ENCODE measurements at regions not wholly inside any gene's neighbourhood (a gene's known extent, or its start where the extent isn't known, plus 50 kb on each side); places are given as distances from the start of the nearest gene placed in this dataset.

DNA sequence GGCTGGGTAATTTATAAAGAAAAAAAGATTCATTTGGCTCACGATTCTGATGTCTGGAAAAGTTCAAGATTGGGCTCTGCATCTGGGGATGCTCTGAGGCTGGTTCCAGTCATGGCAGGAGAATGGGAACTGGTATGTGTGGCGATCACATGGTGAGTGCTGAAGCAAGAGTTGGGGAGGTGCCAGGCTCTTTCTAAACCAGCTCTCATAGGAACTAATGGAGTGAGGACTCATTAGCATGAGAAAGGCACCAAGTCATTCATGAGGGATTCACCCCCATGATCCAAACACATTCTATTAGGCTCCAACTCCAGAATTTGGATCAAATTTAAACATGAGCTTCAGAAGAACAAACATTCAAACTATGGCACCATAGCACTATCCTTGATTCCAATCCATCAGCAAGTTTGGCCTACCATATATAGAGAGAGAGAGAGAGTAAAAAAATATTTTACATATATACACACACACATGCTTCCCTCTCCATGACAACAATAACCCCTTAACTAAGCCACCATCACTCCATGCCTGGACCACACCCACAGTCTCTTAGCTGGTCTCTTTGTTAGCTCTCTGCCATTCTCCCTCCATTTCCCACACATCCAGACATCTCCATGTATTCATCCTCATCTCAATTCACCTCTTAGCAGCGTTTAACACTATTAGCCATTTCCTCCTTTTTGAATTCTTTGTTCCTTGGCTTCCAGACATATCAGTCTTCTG, 57.9 kb downstream of the NPY start:
- intact Hi-C loops (cut with DNase I): no loop called here
- DNase-seq (no peak), ATAC-seq (no peak)

DNA sequence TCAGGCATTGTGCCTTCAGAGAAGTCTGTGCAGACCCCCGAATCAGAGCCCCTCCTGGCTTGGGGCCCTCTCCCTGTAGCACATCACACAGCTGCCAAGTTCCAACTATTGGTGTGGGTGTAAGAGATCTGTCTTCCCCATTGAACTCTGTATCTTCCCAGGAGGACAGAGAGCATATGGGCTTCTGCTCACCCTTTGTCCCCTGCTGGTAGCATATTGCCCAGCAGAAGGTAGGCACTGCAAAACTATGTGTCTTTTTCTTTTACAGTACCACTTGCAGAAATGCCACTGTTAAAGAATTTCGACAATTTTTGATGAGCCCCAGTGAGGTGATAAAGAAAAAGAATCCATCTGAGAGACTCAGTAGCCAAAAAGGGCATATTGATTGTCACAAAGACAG, 59.6 kb downstream of the NPY start:
- DNase-seq (no peak), ATAC-seq (no peak)
- intact Hi-C loops (cut with DNase I): no loop called here

DNA sequence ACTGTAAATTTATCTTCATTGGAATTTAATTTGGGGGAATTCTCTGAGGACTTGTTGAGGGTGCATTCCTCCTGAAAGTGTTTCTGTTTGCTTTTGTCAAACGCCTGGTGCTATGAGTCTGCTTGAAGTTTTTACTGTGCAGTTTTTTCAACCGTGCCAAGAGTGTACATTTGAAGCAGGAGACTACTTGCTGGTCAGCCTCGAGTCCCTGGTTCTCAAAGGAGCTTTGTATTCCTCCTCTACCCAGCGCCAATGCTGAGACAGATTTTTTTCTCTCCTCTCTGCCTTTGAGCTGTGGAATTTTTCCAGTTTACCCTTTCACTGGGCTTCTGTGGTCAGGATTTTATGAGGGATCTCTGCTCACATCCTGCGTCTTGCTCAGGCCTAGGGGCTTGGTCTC, 62.1 kb downstream of the NPY start:
- ATAC-seq (no peak), DNase-seq (no peak)
- intact Hi-C loops (cut with DNase I): no loop called here

DNA sequence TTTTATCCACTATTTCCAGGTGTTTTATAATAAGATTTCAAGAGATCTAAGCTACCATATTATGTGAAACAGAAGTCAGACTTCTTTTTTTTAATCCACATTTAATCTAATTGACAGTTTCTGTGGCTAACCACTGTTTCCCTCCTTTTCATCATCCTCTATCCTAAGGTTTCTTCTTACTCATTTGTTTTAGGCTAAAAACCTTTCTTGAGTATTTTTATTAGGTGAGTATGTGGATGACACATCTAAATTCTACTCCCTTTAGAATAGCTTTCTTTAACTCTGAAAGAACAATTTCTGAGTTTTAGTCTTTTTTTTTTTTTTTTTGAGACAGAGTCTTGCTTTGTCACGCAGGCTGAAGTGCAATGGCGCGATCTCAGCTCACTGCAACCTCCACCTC, 62.7 kb downstream of the NPY start:
- ATAC-seq: no peak
- intact Hi-C loops (cut with DNase I): no loop called here

DNA sequence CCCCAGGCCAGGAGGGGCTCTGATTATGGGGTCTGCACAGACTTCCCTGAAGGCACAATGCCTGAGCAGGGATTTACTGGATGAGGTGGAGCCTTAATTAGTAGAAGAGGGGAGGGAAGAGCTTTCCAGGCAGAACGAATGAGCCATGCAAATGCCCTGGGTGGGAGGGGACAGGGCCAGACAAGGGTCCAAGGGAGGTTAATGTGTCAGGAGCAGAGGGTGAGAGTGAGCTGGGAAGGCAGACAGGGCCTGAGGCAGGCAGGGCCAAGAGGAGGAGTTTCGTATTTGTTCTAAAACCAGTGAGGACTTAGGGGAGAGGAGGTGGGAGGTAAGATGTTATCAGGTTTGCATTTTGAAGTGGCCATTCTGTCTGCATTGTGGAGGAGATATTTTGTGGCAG, 65.3 kb downstream of the NPY start:
- intact Hi-C loops (cut with DNase I): no loop called here
- ATAC-seq (no peak), DNase-seq (no peak)

More for the DNA sequence above, 62.7 kb downstream of the NPY start:
- DNase-seq: no peak

DNA sequence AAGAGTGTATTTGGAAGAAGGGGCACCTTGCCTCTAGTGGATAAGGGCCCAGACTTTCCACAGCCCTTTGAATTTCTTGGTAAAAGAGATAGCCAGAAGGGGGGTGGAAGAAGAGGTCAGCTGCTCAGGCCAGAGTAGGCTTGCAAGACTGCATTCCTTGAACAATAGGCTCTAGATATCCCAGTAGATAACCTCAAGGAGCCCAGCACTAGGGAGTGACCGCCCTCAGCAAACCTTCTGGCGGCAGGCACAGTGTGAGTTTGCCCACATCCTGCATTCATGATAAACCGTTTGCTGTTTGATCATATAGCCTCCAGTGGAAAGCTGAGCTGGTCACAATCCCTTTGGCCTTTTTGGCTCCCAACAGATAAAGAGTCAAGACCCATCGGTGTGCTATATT, 70.5 kb downstream of the NPY start:
- no peak for DNase-seq
- ATAC-seq: no peak
- intact Hi-C loops (cut with DNase I): no loop called here

DNA sequence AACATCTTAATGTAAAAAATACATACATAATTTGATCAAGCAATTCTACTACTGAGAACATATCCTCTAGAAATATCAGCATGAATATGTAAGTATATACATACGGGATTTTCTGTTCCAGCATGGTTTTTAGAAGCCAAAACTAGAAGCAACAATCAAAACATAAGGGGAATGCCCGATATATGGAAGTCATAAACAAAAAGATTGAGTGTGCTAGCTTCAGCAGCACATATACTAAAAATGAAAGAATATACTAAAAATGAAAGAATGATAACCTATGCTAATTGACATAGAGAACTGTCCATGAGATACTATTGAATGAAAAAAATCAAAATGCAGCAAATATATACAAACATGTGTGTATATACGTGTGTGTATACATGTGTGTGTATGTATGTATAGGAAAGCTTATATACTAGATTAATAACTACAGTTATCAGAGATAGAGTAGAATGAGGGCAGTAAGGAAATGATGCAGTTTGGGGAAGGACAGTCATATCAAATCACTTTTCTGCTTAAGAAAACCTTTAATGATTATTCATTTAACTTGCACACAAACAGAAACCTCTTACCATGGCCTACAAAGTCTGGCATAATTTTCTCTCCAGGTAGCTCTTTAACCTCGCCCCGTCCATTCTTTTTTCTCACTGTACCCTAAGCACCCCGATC, 72.9 kb downstream of the NPY start:
- intact Hi-C loops (cut with DNase I): no loop called here
- no peak for ATAC-seq
- no peak for DNase-seq

DNA sequence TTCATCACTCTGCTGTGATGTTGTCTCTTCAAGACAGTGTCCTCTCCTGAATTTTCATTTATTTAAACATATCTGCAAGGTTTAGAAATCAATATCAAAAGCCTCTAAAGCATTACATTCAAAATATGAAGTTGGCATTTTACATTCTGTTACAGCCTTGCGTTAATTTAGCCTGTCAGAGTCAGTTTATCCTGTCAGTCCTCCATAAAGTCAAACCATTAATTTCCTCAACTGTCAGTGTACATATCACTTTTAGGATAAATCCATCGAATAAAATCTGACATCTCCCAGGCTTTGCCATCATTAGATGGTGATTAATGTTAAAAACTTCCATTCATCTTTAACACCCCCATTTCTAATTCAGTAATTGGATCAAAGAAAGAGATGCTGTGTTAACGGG, 77.0 kb downstream of the NPY start:
- ATAC-seq: no peak
- intact Hi-C loops (cut with DNase I): no loop called here
- DNase-seq: no peak

DNA sequence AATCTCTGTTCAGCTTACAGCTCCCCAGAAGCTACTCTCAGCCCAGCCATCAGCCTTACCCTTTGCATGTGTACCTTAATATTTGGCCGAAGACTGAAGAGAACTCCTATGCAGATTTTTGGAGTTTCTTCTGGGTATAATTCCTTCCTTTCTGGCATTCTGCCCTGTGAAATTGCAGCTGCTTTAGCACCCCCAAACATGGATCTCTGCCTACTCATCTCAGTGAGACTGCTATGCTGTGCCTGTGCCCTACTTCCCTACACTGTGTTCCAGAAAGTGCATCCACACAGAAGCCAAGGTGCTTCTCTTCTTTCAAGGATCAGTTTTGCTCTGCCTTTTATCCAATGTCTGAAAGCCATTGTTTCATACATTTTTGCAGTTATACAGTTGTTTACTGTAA, 81.6 kb downstream of the NPY start:
- intact Hi-C loops (cut with DNase I): no loop called here
- ATAC-seq (no peak), DNase-seq (no peak)

DNA sequence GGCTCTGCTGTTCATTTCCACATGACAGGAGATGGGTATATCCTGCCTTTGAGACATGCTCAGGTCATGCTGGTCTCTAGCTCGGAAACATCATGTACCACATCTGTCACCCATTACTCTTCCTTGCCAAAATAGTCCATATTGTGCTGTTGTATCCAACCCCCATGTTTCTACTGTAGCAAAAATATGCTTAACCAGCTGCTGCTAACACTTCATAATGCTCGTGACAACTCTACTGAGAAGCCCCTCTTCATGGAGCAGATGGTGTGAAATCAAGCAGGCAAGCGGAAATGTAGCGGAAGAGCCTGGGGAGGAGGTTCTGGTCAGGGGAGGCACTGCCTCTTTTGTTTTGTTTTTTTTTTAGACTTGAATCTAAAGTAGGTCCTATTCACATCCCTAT, 82.9 kb downstream of the NPY start:
- intact Hi-C loops (cut with DNase I): no loop called here

DNA sequence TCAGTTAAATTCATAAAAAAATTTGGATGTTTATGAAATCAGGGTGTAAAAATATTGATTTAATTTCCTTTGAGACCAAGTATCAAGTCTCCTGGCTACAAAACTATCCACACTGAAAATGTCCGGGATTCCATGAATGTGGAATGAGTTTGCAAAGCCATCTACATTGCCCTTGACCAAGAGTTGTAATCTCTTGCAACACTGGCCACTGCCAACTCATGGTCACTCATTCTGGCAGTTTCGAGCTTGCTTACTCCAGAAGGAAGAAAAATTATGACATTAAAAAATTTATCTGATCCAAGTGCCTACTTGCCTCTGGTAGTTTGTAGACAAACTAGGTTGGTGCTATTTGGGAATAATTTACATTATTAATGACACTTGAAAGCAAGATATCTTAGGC, 84.2 kb downstream of the NPY start:
- ATAC-seq (peak in 1 of 2 donors; percentile 65), DNase-seq (no peak)
- intact Hi-C loops (cut with DNase I): no loop called here

More for the DNA sequence above, 82.9 kb downstream of the NPY start:
- ATAC-seq (no peak), DNase-seq (no peak)

DNA sequence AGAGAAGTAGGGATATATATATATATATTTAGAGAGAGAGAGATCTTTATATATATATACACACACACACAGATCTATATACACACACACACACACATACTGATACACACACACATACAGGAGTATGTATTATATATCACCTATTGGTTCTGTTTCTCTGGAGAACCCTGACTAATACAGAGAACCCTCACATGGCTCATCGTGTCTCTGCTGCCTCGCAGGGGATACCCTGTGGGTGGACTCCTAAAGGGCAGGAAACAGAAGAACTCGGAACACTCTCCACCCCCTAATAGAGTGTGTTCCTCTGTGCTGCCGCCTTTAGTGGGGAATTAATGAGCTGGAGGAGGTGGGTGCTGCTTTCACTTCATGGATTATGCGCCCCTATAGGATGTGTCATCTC, 86.6 kb downstream of the NPY start:
- intact Hi-C loops (cut with DNase I): no loop called here
- no peak for ATAC-seq

DNA sequence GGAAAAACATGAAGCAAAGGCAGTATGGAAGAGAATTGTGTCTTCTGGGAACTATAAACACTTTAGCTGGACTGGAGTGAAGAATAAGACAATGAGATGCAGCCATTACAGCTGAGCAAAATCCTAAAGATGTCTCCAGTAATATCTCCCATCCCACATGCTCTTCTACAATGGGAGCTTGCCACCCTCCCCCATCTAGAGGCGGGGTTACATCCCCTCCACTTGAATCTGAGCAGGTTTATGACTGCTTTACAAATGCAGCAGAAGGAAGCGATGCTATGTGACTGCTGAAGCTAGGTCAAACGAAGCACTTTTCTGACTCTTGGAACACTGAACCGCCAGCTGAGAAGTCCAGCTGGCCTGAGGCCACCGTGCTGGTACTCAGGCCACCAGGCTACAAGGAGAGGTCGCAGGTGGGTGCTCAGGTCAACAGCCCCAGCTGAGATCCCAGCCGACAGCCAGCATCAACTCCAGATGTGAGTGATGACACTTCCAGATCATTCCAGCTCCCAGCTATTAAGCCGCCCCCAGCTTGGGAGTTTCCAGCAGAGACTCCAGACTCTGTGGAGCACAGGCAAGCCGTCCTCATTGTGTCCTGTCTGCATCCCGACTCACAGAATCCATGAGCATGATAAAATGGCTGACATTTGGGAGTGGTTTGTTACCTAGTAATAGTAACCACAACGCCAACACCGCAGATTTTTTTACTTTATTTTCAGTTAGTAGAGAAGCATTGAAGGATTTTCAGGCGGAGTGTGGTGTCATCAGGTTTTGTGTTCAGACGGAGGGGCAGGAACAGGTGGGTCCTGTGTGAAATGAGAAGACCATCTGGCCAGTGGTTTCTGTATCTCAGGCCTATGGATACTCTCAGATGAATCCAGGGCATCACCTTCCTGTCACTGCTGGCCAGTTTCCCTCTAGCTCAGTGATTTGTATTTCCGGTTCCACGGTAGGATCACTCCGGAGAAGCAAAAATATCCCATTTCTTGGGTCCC, 89.3 kb downstream of the NPY start:
- intact Hi-C loops (cut with DNase I): no loop called here
- no peak for DNase-seq
- ATAC-seq: no peak

More for the DNA sequence above, 86.6 kb downstream of the NPY start:
- DNase-seq: no peak

DNA sequence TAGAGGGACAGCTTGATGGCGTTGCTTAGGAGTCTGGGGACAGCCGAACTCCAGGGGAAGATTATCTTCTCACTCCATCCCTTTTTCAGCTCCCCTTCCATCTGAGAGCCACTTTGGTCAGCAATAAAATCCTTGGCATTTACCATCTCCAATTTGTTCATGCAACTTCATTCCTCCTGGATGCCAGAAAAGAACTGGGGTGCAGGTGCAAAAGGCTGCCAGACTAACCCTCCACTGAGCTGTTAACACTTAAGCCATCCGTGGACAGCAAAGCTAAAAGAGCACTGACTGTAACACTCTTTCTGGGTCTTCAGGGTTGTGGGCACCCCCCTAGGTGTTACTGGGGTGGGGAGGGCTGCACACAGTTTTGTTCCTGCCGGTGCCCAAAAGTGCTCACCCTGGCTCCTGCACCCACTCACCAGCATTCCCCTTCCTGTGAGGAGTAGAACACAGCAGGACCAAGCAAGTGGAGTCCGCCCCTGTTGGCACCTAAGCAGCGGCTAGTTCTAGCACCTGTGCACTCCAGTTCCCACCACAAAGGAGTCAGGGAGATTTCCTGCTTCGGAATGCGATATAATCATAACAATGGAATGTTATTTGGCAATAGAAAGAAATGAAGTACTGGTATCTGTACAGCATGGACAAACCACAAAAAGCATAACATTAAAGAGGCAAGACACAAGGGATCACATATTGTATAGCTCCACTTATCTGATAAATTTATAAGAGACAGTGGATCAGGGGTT, 95.1 kb downstream of the NPY start:
- intact Hi-C loops (cut with DNase I): no loop called here
- ATAC-seq (peak in 1 of 2 donors; percentile 74), DNase-seq (no peak)

DNA sequence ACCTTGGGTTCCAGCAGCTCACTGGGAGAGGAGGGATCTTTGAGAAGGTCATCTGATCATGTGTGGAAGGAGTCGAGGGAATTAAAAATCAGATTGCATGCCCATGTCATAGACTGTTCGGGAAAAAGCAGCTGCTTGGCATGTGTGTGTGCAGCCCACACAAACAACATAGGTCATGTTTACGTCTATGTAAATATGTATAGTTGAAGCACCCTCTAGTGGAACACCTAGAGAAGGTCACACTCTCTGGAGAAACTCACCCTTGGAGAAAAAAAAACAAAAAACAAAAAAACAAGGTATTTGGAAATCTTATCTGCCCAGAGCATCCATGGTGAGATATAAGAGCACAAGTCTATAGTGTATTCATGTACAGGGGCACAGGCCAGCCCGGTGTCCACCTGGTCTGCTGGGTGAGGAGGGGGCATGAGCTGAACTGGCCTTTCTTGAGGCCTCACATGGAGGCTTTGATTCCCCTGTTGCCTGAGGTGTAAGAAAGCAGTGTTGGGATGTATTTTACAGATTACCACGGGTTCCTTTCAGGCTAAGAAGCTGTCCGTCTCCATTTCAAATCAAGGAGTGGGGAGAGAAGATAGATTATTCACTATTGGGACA, 98.0 kb downstream of the NPY start:
- no peak for ATAC-seq
- intact Hi-C loops (cut with DNase I): no loop called here
- no peak for DNase-seq

DNA sequence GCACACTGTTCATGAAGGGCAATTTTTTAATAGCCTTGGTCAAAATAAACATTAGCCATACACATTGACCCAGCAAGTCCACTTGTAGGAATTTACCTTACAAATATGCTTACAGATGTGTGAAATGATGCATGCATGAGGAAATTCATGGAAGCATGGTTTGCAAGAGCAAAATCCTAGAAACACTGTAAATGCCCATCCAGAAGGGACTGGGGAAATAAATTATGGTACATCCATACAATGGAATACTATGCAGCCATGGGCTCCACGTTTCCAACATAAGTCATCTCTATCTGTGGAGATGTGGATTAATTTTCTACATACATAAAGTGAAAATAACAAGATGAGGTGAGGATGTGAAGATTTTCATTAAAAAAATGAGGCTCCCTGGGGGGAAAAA, 99.1 kb downstream of the NPY start:
- intact Hi-C loops (cut with DNase I): no loop called here
- ATAC-seq: no peak
- no peak for DNase-seq

DNA sequence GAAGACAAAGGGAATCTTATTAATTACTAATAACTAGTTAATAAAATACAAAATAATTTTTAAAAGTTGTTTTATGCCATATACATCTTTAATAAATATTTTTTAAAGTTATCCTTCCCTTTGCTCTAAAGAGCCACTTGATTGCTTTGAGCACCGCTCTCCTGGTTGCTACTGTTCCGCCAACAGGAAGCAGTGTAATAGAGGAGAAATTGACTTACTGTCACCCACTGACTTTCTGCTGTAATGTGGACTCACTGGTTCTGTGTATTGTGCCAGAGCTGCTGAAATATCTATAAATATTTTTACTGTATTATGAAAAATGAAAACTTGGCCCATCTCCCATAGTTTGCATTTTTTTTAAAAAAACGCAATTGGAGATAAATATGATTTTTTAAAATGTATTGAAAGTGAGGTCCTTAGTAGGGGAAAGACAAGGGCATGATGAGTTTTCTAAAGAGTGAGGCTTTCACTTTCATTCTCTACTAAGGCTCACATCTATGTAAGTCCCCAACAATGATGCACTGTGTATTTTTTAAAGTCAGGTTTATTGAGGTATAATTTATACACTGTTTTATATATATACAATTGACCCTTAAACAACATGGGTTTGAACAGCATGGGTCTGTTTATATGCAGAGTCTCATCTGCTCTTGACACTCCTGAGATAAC, 100.5 kb downstream of the NPY start:
- ATAC-seq (no peak), DNase-seq (no peak)
- intact Hi-C loops (cut with DNase I): no loop called here

DNA sequence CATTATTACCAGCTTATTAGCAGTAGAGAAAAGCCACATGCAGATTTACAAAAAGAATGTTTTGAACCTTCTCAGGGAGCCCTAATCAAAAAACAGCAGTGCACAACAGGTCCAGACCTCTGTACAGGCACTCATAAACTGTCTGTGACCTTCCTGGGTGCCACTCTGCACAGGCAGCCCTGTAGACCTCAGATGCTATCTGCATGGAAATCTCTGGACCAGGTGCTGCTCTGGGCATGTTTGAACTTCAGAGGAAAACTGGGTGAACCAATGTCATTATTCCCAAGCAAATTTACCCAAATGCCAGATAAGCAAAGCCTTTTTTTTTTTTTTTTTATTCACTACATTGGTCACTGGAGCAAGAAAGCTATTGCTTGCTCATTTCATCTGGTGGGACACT, 104.2 kb downstream of the NPY start:
- intact Hi-C loops (cut with DNase I): no loop called here
- DNase-seq (no peak), ATAC-seq (no peak)
